ENCODE measurements at regions not wholly inside any gene's neighbourhood (a gene's known extent, or its start where the extent isn't known, plus 50 kb on each side); places are given as distances from the start of the nearest gene placed in this dataset.
"Not testable (repeated sequence)": the region's sequence is repeated elsewhere in the genome, so short reads cannot be mapped to it uniquely, and the experiment has no call there.

GRCh38 chr6:22173311-22173710 lies 123.5 kb downstream of the PRL start:
- H3K79me2 ChIP-seq (ENCODE audit: insufficient read depth, low read length) = peaks cover 11% of the 10 kb centered on the region; the same call in 1 of the 2 replicates
- TF ChIP-seq EZH2phosphoT487 (IDR thresholded peaks at IDR 0.05; ENCODE audit: borderline replicate concordance) = no peak
- no peak for TF ChIP-seq CTCF (conservative IDR thresholded peaks at IDR 0.05; ENCODE audit: low read length)
- H3K27me3 ChIP-seq (ENCODE audit: insufficient read depth, low read length, poor library complexity, severe bottlenecking) = no peaks in the 10 kb centered on the region
- H2AFZ ChIP-seq (ENCODE audit: low read length) = no peak overlapping the region
- no peak overlapping the region for H3K9ac ChIP-seq (ENCODE audit: low read depth, low read length, poor library complexity, severe bottlenecking)
- peaks cover 31% of the 10 kb centered on the region for H3K9me3 ChIP-seq (ENCODE audit: insufficient read depth, low read depth, low read length)
- no peaks in the 10 kb centered on the region for H3K9me2 ChIP-seq (replicated peaks; ENCODE audit: low read depth, low read length)
- no peaks in the 10 kb centered on the region for H3F3A ChIP-seq (ENCODE audit: low read depth)
- H3K36me3 ChIP-seq (ENCODE audit: insufficient read depth, low read length) = peaks cover 35% of the 10 kb centered on the region
- no peaks in the 10 kb centered on the region for H3K4me1 ChIP-seq (ENCODE audit: insufficient read depth, low read length, poor library complexity, severe bottlenecking)
- no peak overlapping the region for H3K4me2 ChIP-seq (ENCODE audit: low read depth, low read length, poor library complexity, severe bottlenecking)
- H4K20me1 ChIP-seq (ENCODE audit: insufficient read depth, low read length, poor library complexity, severe bottlenecking) = no peaks in the 10 kb centered on the region
- no peak overlapping the region for H3K4me3 ChIP-seq (ENCODE audit: low read length, poor library complexity, severe bottlenecking)

- not testable (repeated sequence) for H2AFZ ChIP-seq (ENCODE audit: low read length); H3K9me2 ChIP-seq (replicated peaks; ENCODE audit: low read depth, low read length); H3K27me3 ChIP-seq (ENCODE audit: insufficient read depth, low read length, poor library complexity, severe bottlenecking); H4K20me1 ChIP-seq (ENCODE audit: insufficient read depth, low read length, poor library complexity, severe bottlenecking); H3K4me2 ChIP-seq (ENCODE audit: low read depth, low read length, poor library complexity, severe bottlenecking); H3K9ac ChIP-seq (ENCODE audit: low read depth, low read length, poor library complexity, severe bottlenecking); H3F3A ChIP-seq (ENCODE audit: low read depth); H3K4me1 ChIP-seq (ENCODE audit: insufficient read depth, low read length, poor library complexity, severe bottlenecking); H3K4me3 ChIP-seq (ENCODE audit: low read length, poor library complexity, severe bottlenecking)
- Histone ChIP-seq H3K36me3 (ENCODE audit: insufficient read depth, low read length) (peaks cover 42% of the 10 kb centered on the region), H3K9me3 (ENCODE audit: insufficient read depth, low read depth, low read length) (peaks cover 22% of the 10 kb centered on the region), H3K79me2 (ENCODE audit: insufficient read depth, low read length) (peaks cover 28% of the 10 kb centered on the region)
Measured at GRCh38 chr6:22180250-22180649, 116.6 kb downstream of the PRL start.

GRCh38 chr6:22184371-22184770 lies 112.5 kb downstream of the PRL start:
- TF ChIP-seq CTCF (conservative IDR thresholded peaks at IDR 0.05; ENCODE audit: low read length) (no peak), EZH2phosphoT487 (IDR thresholded peaks at IDR 0.05; ENCODE audit: borderline replicate concordance) (no peak)

GRCh38 chr6:22189946-22190345 lies 106.9 kb downstream of the PRL start:
- Histone ChIP-seq H3K79me2 (ENCODE audit: insufficient read depth, low read length) (peaks cover 15% of the 10 kb centered on the region), H3F3A (ENCODE audit: low read depth) (no peaks in the 10 kb centered on the region; the same call in 1 of the 2 replicates), H3K9ac (ENCODE audit: low read depth, low read length, poor library complexity, severe bottlenecking) (no peak overlapping the region), H3K4me1 (ENCODE audit: insufficient read depth, low read length, poor library complexity, severe bottlenecking) (peaks cover 8% of the 10 kb centered on the region), H3K36me3 (ENCODE audit: insufficient read depth, low read length) (peaks cover 76% of the 10 kb centered on the region), H3K4me2 (ENCODE audit: low read depth, low read length, poor library complexity, severe bottlenecking) (no peak overlapping the region), H3K4me3 (ENCODE audit: low read length, poor library complexity, severe bottlenecking) (no peak overlapping the region), H4K20me1 (ENCODE audit: insufficient read depth, low read length, poor library complexity, severe bottlenecking) (no peaks in the 10 kb centered on the region), H2AFZ (ENCODE audit: low read length) (no peak overlapping the region), H3K9me3 (ENCODE audit: insufficient read depth, low read depth, low read length) (0 out of 2 replicates have a peak, but pooled peaks cover 2% of the 10 kb centered on the region), H3K27me3 (ENCODE audit: insufficient read depth, low read length, poor library complexity, severe bottlenecking) (no peaks in the 10 kb centered on the region), H3K9me2 (replicated peaks; ENCODE audit: low read depth, low read length) (no peaks in the 10 kb centered on the region)
- TF ChIP-seq CTCF (conservative IDR thresholded peaks at IDR 0.05; ENCODE audit: low read length) (no peak), EZH2phosphoT487 (IDR thresholded peaks at IDR 0.05; ENCODE audit: borderline replicate concordance) (no peak)

More at GRCh38 chr6:22184371-22184770, 112.5 kb downstream of the PRL start:
- Histone ChIP-seq H3K36me3 (ENCODE audit: insufficient read depth, low read length) (peaks cover 77% of the 10 kb centered on the region), H4K20me1 (ENCODE audit: insufficient read depth, low read length, poor library complexity, severe bottlenecking) (no peaks in the 10 kb centered on the region), H3K4me2 (ENCODE audit: low read depth, low read length, poor library complexity, severe bottlenecking) (no peak overlapping the region), H3K27me3 (ENCODE audit: insufficient read depth, low read length, poor library complexity, severe bottlenecking) (no peaks in the 10 kb centered on the region), H3K79me2 (ENCODE audit: insufficient read depth, low read length) (peaks cover 40% of the 10 kb centered on the region), H3F3A (ENCODE audit: low read depth) (no peaks in the 10 kb centered on the region), H2AFZ (ENCODE audit: low read length) (no peak overlapping the region), H3K9me3 (ENCODE audit: insufficient read depth, low read depth, low read length) (peaks cover 22% of the 10 kb centered on the region), H3K9ac (ENCODE audit: low read depth, low read length, poor library complexity, severe bottlenecking) (no peak overlapping the region), H3K9me2 (replicated peaks; ENCODE audit: low read depth, low read length) (no peaks in the 10 kb centered on the region), H3K4me1 (ENCODE audit: insufficient read depth, low read length, poor library complexity, severe bottlenecking) (no peaks in the 10 kb centered on the region), H3K4me3 (ENCODE audit: low read length, poor library complexity, severe bottlenecking) (no peak overlapping the region)

All from Loucy (cell line).